ENCODE measurements at regions not wholly inside any gene's neighbourhood (a gene's known extent, or its start where the extent isn't known, plus 50 kb on each side); places are given as distances from the start of the nearest gene placed in this dataset.
A peak's percentile ranks its signal among the peaks of the same experiment; 100 is the strongest.

GRCh38 chr2:18465979-18466378, 94.5 kb downstream of the RDH14 start:
- no peak for DNase-seq (ENCODE audit: low read depth in 2 of 2)

- DNase-seq (ENCODE audit: low read depth in 2 of 2): no peak
These were observed 95.5 kb downstream of the RDH14 start for GRCh38 chr2:18464913-18465312.

GRCh38 chr2:18456026-18456425, 104.4 kb downstream of the RDH14 start:
- no peak for DNase-seq (ENCODE audit: low read depth in 2 of 2)

- DNase-seq (ENCODE audit: low read depth in 2 of 2): peak; percentile 85 to 88
These were observed 105.1 kb downstream of the RDH14 start for GRCh38 chr2:18455236-18455862.

- DNase-seq (ENCODE audit: low read depth in 2 of 2): no peak
These were observed 105.7 kb downstream of the RDH14 start for GRCh38 chr2:18454692-18455235.

- no peak for DNase-seq (ENCODE audit: low read depth in 2 of 2)
These were observed 113.7 kb downstream of the RDH14 start for GRCh38 chr2:18446715-18447114.

GRCh38 chr2:18445433-18446320, 114.8 kb downstream of the RDH14 start:
- no peak for DNase-seq (ENCODE audit: low read depth in 2 of 2)

GRCh38 chr2:18444806-18445205, 115.6 kb downstream of the RDH14 start:
- no peak for DNase-seq (ENCODE audit: low read depth in 2 of 2)

- no peak for DNase-seq (ENCODE audit: low read depth in 2 of 2)
These were observed 118.9 kb downstream of the RDH14 start for GRCh38 chr2:18441583-18441982.

GRCh38 chr2:18440777-18441176, 119.7 kb downstream of the RDH14 start:
- DNase-seq (ENCODE audit: low read depth in 2 of 2): no peak

- peak; percentile 88 for DNase-seq (ENCODE audit: low read depth in 2 of 2)
These were observed 120.3 kb downstream of the RDH14 start for GRCh38 chr2:18440141-18440661.

GRCh38 chr2:18439716-18440115, 120.7 kb downstream of the RDH14 start:
- no peak for DNase-seq (ENCODE audit: low read depth in 2 of 2)

- DNase-seq (ENCODE audit: low read depth in 2 of 2): no peak
These were observed 122.5 kb downstream of the RDH14 start for GRCh38 chr2:18437909-18438308.

- DNase-seq (ENCODE audit: low read depth in 2 of 2): no peak
These were observed 123.9 kb downstream of the RDH14 start for GRCh38 chr2:18436503-18437005.

- peak; percentile 59 to 62 for DNase-seq (ENCODE audit: low read depth in 2 of 2)
These were observed 124.9 kb downstream of the RDH14 start for GRCh38 chr2:18435426-18436037.

- DNase-seq (ENCODE audit: low read depth in 2 of 2): no peak
These were observed 126.6 kb downstream of the RDH14 start for GRCh38 chr2:18433872-18434271.

- no peak for DNase-seq (ENCODE audit: low read depth in 2 of 2)
These were observed 127.5 kb downstream of the RDH14 start for GRCh38 chr2:18432999-18433398.

GRCh38 chr2:18430996-18431748, 129.3 kb downstream of the RDH14 start:
- DNase-seq (ENCODE audit: low read depth in 2 of 2): no peak

GRCh38 chr2:18428516-18428915, 131.9 kb downstream of the RDH14 start:
- no peak for DNase-seq (ENCODE audit: low read depth in 2 of 2)

GRCh38 chr2:18427762-18428161, 132.7 kb downstream of the RDH14 start:
- DNase-seq (ENCODE audit: low read depth in 2 of 2): no peak

- DNase-seq (ENCODE audit: low read depth in 2 of 2): no peak
These were observed 134.3 kb downstream of the RDH14 start for GRCh38 chr2:18426174-18426573.
